Endothelial cell (in vitro differentiated cells): ENCODE measurements at regions not wholly inside any gene's neighbourhood (a gene's known extent, or its start where the extent isn't known, plus 50 kb on each side); places are given as distances from the start of the nearest gene placed in this dataset.

Experiments
- DNase-seq: peaks from one replicate; pipeline ENCODE4 v3.0.0; 2021; ENCODE audit warnings: low spot score
- H3K27ac Mint-ChIP-seq: one replicate; pipeline ENCODE4 v1.8.0; 2021; ENCODE audit warnings: mixed read lengths, inconsistent platforms; ENCODE audit not compliant: unreplicated experiment
- H3K27me3 Mint-ChIP-seq: one replicate; pipeline ENCODE4 v1.8.0; 2021; ENCODE audit warnings: mild to moderate bottlenecking, moderate library complexity, mixed read lengths, inconsistent platforms; ENCODE audit not compliant: unreplicated experiment
- H3K36me3 Mint-ChIP-seq: one replicate; pipeline ENCODE4 v1.8.0; 2021; ENCODE audit warnings: mild to moderate bottlenecking, low read depth, mixed read lengths, inconsistent platforms; ENCODE audit not compliant: unreplicated experiment
- H3K4me1 Mint-ChIP-seq: one replicate; pipeline ENCODE4 v1.8.0; 2021; ENCODE audit warnings: mild to moderate bottlenecking, mixed read lengths, inconsistent platforms; ENCODE audit not compliant: unreplicated experiment
- H3K4me3 Mint-ChIP-seq: one replicate; pipeline ENCODE4 v1.8.0; 2021; ENCODE audit warnings: mild to moderate bottlenecking, mixed read lengths, inconsistent platforms; ENCODE audit not compliant: unreplicated experiment
- H3K9me3 Mint-ChIP-seq: one replicate; pipeline ENCODE4 v1.8.0; 2021; ENCODE audit warnings: mixed read lengths, inconsistent platforms; ENCODE audit not compliant: unreplicated experiment
- CTCF ChIP-seq: fragments of 200-600 bp; sonication (generic); IDR thresholded peaks from one replicate; pipeline ENCODE4 v1.5.0; 2021; ENCODE audit warnings: antibody characterized with exemption; ENCODE audit not compliant: unreplicated experiment

GRCh38 chr5:168022446-168023169, 268.8 kb upstream of the WWC1 start:
- Mint-ChIP-seq H3K4me3 (no peak overlapping the region), H3K27ac (no peak overlapping the region), H3K36me3 (no peaks in the 10 kb centered on the region), H3K9me3 (no peaks in the 10 kb centered on the region), H3K27me3 (no peaks in the 10 kb centered on the region), H3K4me1 (no peaks in the 10 kb centered on the region)
- DNase-seq: no peak
- TF ChIP-seq CTCF: no peak

- Mint-ChIP-seq H3K4me1 (no peaks in the 10 kb centered on the region), H3K9me3 (no peaks in the 10 kb centered on the region), H3K36me3 (no peaks in the 10 kb centered on the region), H3K4me3 (no peak overlapping the region), H3K27ac (no peak overlapping the region), H3K27me3 (no peaks in the 10 kb centered on the region)
- DNase-seq: no peak
- no peak for TF ChIP-seq CTCF
Measured at GRCh38 chr5:168023191-168023590, 268.3 kb upstream of the WWC1 start.

DNA sequence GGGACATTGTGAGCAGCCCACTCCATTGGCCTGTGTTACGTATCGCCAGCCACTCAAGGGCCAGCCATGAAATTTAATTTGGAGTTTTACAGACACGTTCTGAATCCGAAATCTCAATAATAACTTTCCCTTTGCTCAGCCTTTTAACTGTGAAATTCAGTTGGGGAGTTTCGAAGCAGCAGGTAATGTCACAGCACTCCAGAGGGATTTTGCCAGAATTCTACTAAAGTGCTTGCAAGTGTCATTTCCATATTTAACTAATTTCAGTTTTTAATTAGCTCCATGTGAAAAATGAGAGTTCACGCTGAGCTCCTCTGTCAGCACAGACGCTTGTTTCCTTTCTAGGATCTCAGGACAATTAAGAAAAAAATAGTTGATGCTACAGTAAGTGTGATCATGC, 267.1 kb upstream of the WWC1 start:
- H3K4me3 Mint-ChIP-seq: no peak overlapping the region
- H3K27ac Mint-ChIP-seq: no peak overlapping the region
- no peaks in the 10 kb centered on the region for H3K9me3 Mint-ChIP-seq
- no peaks in the 10 kb centered on the region for H3K27me3 Mint-ChIP-seq
- TF ChIP-seq CTCF: no peak
- no peaks in the 10 kb centered on the region for H3K4me1 Mint-ChIP-seq
- no peaks in the 10 kb centered on the region for H3K36me3 Mint-ChIP-seq
- no peak for DNase-seq

DNA sequence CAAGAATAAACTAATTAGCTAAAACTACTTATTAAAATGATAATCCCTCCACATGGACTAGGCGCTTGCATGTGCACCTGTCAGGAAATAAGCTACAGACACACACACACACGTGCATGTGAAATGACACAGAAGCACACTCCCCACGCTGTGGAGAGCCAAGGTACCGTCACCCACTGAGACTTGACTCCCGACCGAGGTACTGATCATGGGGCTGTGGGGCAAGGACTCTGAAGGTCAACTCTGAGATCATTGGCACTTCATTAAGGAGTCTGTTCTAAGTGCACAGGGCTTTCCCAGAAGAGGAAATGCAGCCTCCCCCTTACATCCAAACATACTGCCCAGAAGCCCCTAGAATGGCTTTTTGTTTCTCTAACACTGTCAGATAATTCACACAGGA, 264.4 kb upstream of the WWC1 start:
- no peaks in the 10 kb centered on the region for H3K4me1 Mint-ChIP-seq
- TF ChIP-seq CTCF: no peak
- no peaks in the 10 kb centered on the region for H3K9me3 Mint-ChIP-seq
- DNase-seq: no peak
- no peak overlapping the region for H3K27ac Mint-ChIP-seq
- no peaks in the 10 kb centered on the region for H3K36me3 Mint-ChIP-seq
- no peak overlapping the region for H3K4me3 Mint-ChIP-seq
- no peaks in the 10 kb centered on the region for H3K27me3 Mint-ChIP-seq

- H3K36me3 Mint-ChIP-seq: no peaks in the 10 kb centered on the region
- no peaks in the 10 kb centered on the region for H3K9me3 Mint-ChIP-seq
- TF ChIP-seq CTCF: no peak
- DNase-seq: no peak
- H3K27ac Mint-ChIP-seq: no peak overlapping the region
- H3K4me3 Mint-ChIP-seq: no peak overlapping the region
- H3K27me3 Mint-ChIP-seq: no peaks in the 10 kb centered on the region
- no peaks in the 10 kb centered on the region for H3K4me1 Mint-ChIP-seq
Measured at GRCh38 chr5:168030912-168031311, 260.5 kb upstream of the WWC1 start.
